ENCODE measurements at regions not wholly inside any gene's neighbourhood (a gene's known extent, or its start where the extent isn't known, plus 50 kb on each side); places are given as distances from the start of the nearest gene placed in this dataset.
A peak's percentile ranks its signal among the peaks of the same experiment; 100 is the strongest.

DNA sequence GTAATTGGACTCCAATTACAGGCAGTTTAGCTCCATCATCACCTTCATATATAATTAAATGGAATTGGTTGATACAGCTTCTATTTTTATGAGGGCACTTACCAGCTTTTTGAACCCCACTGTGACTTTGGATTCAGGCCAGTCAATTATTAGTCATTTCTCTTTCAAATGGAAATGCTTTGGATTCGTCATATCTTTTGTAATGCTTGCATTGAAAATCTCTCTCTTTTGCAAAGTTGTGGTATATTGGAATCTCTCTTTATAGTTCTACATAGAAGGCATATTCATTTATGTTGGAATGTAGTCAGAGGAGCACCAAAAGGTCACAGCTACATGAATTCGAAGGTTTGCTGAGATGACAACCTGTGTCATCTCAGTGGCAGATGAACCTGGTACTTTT, 1074.3 kb upstream of the SLC10A2 start:
- TF ChIP-seq NFIC (IDR thresholded peaks at IDR 0.05) (peak; percentile 71), YY1 (IDR thresholded peaks at IDR 0.05; ENCODE audit: low read depth) (no peak)

- TF ChIP-seq YY1 (IDR thresholded peaks at IDR 0.05; ENCODE audit: low read depth): no peak
- no peak for TF ChIP-seq EP300 (IDR thresholded peaks at IDR 0.05; ENCODE audit: borderline replicate concordance)
- TF ChIP-seq EGR1 (IDR thresholded peaks at IDR 0.05): no peak
- TF ChIP-seq USF1 (IDR thresholded peaks at IDR 0.05): no peak
These were observed 1071.2 kb upstream of the SLC10A2 start for GRCh38 chr13:104137416-104137815.

GRCh38 chr13:104132849-104133248, 1066.6 kb upstream of the SLC10A2 start:
- TF ChIP-seq, protein P1, sequence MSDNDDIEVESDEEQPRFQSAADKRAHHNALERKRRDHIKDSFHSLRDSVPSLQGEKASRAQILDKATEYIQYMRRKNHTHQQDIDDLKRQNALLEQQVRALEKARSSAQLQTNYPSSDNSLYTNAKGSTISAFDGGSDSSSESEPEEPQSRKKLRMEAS (IDR thresholded peaks at IDR 0.05): no peak
- TF ChIP-seq NFIC (IDR thresholded peaks at IDR 0.05) (no peak), REST (IDR thresholded peaks at IDR 0.05; ENCODE audit: low read depth) (no peak), EGR1 (IDR thresholded peaks at IDR 0.05) (no peak), CEBPB (IDR thresholded peaks at IDR 0.05) (no peak), USF1 (IDR thresholded peaks at IDR 0.05) (no peak), TEAD4 (IDR thresholded peaks at IDR 0.05) (no peak), TCF12 (IDR thresholded peaks at IDR 0.05; ENCODE audit: low read depth) (no peak), CREB1 (IDR thresholded peaks at IDR 0.05; ENCODE audit: low read depth) (no peak)

- TF ChIP-seq EGR1 (IDR thresholded peaks at IDR 0.05) (no peak), CREB1 (IDR thresholded peaks at IDR 0.05; ENCODE audit: low read depth) (no peak), RAD21 (IDR thresholded peaks at IDR 0.05; ENCODE audit: low read depth) (no peak), USF1 (IDR thresholded peaks at IDR 0.05) (no peak), TCF12 (IDR thresholded peaks at IDR 0.05; ENCODE audit: low read depth) (no peak), ZBTB7A (IDR thresholded peaks at IDR 0.05; ENCODE audit: low read depth) (no peak)
- TF ChIP-seq, protein P1 (IDR thresholded peaks at IDR 0.05): no peak
These were observed 1047.9 kb upstream of the SLC10A2 start for GRCh38 chr13:104114101-104114500.

DNA sequence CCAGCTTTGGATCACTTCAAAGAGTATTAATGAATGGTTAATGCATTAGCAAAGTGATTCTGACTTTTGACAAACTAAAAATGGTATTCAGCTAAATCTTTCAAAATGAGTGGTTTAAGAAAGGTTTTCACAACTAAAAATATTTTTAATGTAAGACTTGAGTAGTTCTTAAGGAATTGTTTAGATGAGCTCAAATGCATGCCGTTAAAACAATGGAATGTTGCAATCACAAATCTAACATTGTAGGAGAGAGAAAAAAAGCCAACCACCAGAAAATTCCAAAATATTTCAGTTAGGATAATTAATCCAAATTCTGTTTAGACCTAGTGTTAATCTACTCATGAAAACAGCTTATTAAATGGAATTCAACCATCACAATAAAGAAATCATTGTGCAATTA, 1044.8 kb upstream of the SLC10A2 start:
- TF ChIP-seq YY1 (IDR thresholded peaks at IDR 0.05; ENCODE audit: low read depth) (no peak), TCF12 (IDR thresholded peaks at IDR 0.05; ENCODE audit: low read depth) (no peak), ZBTB7A (IDR thresholded peaks at IDR 0.05; ENCODE audit: low read depth) (no peak), CREB1 (IDR thresholded peaks at IDR 0.05; ENCODE audit: low read depth) (no peak), EP300 (IDR thresholded peaks at IDR 0.05; ENCODE audit: borderline replicate concordance) (no peak), REST (IDR thresholded peaks at IDR 0.05; ENCODE audit: low read depth) (no peak), USF1 (IDR thresholded peaks at IDR 0.05) (no peak), CEBPB (IDR thresholded peaks at IDR 0.05) (no peak), EGR1 (IDR thresholded peaks at IDR 0.05) (no peak), TEAD4 (IDR thresholded peaks at IDR 0.05) (no peak), TAF1 (IDR thresholded peaks at IDR 0.05; ENCODE audit: low read depth) (no peak)
- TF ChIP-seq, protein P1 (IDR thresholded peaks at IDR 0.05): no peak

- peak; percentile 26 for TF ChIP-seq RAD21 (IDR thresholded peaks at IDR 0.05; ENCODE audit: low read depth)
- no peak for TF ChIP-seq TCF12 (IDR thresholded peaks at IDR 0.05; ENCODE audit: low read depth)
These were observed 1040.6 kb upstream of the SLC10A2 start for GRCh38 chr13:104106705-104107393.
